T-helper 1 cell (primary cell): ENCODE measurements at regions not wholly inside any gene's neighbourhood (a gene's known extent, or its start where the extent isn't known, plus 50 kb on each side); places are given as distances from the start of the nearest gene placed in this dataset.

Experiments
- DNase-seq, 5 donors: peaks; one replicate each; pipeline ENCODE4 v3.0.0-alpha.2; 2012 to 2020

DNA sequence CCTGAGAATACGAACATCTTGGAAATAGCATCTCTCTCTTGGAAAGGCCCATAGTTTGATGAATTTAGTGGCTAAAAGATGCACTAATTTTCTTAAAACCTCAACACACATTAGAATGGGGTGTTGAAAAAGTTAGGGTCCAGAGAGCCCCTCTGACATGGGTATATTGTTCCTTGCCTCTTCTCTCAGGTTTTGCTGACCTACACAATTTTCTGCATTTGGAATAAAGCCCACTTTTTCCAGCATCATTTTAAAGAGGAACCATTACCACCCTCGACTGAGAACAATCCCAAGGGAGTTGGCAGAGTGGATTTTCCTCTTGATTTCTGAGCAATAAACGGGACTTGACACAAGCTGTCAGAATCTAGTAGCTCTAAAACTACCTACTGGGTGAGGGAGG is 156.1 kb downstream of the PMP22 start:
- no peak for DNase-seq

DNA sequence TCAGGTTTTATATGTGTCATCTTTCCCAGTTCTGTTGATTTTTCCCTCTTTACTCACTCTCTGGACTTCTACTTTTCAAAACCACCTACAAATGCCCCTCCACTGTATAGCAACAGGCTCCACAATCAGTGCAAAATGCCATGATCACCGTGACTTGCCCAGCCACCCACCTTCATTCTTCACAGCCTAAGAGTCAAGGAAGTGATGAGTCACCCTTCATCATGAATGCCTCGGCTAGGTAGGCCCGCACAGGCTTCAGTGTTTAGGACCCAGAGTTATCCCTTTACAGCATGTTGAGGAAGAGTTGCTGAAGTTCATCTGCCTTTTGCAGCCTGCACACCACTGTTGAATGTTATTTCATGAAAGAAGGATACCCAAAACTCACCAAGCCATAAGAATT is 158.6 kb downstream of the PMP22 start:
- DNase-seq = no peak

DNA sequence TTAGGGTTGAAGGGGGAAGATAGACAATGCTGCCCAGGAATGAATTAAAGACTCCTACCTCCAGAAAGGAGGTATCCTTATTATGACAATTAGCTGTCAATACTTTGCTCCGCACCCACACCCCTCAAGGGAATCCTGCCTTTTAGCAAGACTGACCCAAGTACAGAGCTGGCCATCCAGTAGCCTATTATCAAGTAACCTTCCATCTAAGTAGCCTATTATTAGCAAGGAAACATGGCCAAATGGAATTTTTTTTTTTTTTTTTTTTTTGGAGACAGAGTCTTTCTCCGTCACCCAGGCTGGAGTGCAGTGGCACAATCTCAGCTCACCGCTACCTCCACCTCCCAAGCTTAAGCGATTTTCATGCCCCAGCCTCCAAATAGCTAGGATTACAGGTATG is 161.3 kb downstream of the PMP22 start:
- no peak for DNase-seq

DNA sequence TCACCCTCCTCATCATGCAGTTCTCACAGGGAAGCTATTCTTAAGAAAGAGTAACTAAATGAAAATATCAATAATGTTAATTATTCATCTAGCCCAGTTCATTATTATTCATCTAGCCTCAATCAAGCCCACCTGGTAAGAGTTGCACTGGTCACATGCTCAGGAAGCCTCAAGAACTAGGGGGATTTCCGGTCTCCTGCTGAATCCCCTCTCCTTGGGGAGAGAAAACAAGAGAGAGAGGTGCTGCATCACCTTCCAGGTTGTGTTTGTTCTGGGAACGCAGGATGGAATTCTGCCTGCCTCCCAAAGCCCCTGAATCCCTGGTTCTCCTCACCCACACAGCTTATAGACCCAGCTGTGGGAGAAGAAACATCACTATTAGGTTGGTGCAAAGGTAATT is 164.0 kb downstream of the PMP22 start:
- no peak for DNase-seq

DNA sequence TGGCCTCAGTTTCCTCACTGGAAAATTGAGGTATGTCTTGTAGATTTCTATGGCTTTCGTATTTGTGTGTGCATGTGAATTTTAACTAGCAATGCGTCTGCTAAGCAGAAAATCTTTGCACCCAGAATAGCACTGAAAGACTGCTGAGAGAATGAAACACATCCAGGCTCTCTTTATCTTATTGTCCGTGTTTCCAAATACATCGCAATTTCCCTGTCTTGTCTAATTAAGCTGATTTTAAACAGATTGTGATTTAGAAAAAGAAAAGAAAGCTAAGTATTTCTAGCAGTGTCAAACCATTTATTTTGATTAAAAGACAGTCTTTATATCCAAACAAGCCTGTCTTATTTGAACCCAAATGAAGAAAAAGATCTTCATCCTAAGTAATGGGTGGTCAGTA is 168.6 kb downstream of the PMP22 start:
- no peak for DNase-seq

DNA sequence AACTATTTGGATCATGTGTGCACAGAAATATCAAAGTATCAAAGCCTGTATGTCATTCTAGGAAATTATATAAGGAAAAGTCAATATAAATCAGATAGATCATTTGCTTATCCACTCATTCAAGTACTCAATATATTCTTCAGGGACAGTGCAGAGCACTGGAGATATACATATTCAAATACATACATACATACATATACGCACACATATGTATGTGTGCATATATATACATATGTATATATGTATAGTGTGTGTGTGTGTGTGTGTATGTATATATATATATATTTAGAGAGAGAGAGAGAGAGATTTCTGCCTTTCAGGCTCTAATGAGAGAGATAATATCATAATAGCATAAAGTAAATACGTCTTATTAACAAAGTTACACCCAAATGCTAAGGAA is 169.2 kb downstream of the PMP22 start:
- DNase-seq = no peak

DNA sequence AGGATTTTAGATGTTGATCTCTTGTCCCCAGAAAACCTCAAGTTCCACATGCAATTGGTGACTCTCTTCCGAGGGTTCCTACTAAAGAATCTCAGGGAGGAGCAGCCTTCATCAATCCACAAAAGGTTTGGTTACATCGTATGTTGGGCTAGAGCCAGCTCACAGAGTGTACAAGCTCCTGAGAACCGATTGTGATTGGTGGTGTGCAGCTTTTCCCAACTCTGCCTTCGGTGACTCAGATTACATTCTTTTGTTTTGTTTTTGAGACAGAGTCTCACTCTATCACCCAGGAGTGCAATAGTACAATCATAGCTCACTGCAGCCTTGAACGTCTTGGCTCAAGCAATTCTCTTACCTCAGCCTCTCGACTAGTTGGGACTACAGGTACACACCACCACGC is 172.4 kb downstream of the PMP22 start:
- no peak for DNase-seq

DNA sequence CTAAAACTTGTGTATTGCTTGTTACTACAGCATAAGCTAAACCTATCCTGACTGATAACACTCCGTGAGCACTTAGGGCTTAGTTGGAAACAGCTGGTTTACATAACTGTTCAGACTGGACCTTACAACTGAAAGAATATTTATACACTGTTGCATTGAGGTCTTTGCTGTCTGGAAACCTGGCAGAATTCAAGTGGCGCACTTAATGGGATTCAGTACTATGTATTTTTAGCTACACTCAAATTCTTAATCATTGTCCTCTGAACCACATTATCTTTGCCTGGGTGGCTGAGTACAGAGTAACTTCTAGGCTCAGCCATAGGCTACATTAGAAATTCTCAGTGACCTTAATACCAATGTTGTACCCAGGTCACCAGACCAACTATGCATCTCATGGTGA is 172.9 kb downstream of the PMP22 start:
- DNase-seq = no peak

DNA sequence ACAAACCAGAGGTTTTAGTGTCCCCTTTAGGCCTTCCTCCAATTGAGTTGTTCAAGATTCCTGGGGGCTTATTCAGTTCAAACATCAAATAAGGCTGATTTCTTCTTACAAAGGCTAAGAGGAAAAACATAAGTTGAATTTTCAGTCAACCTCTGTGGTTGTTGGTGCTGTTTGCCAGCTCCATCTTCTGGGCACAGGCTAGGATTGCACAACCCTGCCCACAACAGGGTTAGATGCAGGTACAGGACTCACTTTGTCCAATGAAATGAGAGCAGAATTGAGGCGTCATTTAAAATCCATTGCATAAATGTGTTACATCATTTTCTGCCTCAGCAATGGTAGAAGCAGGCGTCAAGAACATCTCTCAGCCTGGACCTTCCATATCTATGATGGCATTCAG is 173.3 kb downstream of the PMP22 start:
- DNase-seq = peak in 1 of 5 donors; percentile 1

DNA sequence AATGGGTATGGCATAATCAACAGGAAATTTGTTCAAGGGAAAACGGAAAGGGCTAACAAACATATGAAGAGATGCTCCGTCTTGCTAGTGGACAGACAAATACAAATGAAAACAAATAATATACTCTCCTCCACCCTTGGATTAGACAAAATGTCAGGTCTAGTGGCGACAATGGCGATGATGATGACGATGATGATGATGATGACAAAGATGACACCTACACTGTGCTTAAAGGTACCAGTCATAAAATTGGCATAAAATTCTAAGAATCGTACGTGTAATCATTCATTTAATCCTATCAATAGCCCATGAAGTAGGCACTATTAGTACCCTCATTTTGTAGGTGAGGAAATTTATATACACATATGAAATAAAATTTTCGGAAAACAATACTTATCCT is 174.6 kb downstream of the PMP22 start:
- no peak for DNase-seq

DNA sequence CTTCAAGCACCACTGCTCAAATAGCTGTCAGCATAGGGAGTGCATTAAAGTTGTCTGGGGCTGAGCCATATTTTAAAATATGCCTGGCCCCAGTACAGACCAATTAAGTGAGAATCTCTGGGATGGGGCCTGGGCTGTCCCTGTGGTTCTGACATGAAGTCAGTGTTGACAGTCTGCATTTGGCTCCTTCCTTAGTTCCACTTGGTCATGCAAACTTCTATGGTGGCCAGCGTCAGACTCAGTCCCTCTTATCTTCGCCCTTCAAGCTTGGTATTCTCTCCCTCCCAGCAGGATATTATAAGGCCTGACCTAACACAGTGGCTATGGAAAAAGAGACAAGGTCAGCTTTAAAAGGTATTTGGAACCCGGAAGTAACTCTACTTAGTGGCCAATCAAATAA is 177.2 kb downstream of the PMP22 start:
- no peak for DNase-seq

DNA sequence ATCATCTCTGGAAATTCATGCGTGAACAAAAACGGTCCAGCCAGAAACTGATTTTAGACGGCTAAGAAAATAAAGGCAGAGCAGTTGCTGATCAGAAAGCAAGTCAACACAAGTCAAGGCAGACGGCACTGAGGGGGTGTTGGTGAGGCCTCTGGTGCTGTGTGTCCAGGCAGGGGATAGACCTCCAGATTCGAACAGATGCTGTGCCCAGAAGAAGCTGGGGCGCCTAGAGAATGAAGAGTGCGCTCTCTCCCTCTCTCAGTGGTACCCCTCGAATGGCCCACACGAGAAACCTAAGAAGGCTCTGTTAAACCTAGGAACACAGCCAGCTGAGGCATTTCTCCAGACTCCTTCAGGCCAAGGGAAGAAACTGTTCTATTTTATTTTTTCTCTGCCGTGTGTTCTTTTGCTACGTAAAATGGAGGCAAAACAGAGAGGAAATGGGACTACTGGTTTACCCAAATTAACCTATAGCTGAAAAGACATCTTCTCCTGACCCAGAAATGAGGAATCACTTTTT is 178.3 kb downstream of the PMP22 start:
- DNase-seq = no peak

DNA sequence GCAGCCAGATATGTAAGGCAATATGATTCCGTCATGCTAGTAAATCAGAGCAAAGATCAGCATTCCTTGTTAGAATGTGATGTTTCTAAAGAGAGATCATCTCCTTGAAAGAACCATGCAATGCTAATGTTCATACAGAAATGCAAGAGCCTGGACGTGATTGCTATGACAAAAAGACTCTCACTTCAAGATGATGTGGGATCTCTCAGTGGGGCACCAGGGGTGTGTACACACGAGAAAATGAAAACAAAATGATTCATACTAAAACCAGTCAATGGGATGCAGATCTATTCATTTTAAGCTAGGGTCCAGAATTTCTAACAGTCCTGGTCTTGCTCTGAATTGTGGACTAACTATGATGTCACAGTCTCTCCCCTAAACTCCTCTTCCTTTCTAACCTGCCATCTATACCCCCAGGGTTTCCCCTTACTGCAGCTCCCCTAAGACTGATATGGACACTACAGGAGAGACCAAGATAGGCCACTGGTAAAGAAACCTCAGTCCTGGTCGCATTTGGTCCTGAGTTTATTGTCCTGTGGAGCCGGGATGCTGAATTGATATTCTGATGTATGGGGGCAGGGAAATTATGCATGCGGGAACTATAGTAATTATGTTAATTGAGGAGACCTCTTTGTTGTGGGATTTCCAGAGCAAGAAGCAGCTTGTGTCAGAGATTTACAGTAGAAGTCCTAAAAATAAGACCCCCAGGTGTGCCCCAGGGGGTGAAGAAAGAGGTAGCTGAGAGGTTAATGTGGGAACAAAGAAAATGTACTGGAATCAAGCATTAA is 179.0 kb downstream of the PMP22 start:
- DNase-seq = no peak

DNA sequence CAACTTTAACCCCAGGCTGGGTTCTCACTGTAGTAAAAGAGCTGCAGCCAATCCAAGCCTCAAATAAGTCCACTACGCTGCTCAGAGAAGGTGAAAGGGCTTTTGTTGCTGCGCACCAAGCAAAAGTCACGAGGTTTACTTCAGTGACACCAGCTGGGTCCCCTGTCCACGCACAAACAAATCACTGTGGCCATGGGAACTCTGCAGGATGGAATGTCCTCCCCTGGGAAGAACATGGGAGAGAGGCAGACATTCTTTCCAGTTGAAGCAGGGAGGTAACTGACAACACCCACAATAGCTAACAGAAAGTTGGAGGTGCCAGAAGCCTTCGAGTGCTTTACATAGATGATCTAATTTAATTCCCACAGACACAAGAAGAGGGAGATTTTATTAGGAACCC is 181.9 kb downstream of the PMP22 start:
- DNase-seq = no peak

DNA sequence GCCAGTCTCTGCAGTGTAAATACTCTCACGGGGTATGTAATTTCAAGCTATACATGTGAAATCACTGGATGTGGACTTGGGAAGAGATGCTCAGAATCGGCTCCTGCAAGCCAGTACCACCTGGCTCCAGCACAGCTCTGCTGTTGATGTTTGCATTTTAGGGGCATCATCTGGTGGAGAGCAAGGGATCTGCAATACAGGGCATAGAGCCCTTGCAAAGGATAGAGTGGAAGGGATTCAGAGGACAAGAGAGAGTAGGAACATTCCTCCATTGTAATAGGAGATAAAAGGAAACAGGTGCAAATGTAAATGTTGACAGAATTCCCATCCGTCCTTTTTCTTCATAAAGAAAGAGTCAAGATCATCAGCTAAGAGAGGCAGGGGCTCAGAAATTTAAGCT is 184.1 kb downstream of the PMP22 start:
- DNase-seq = no peak

DNA sequence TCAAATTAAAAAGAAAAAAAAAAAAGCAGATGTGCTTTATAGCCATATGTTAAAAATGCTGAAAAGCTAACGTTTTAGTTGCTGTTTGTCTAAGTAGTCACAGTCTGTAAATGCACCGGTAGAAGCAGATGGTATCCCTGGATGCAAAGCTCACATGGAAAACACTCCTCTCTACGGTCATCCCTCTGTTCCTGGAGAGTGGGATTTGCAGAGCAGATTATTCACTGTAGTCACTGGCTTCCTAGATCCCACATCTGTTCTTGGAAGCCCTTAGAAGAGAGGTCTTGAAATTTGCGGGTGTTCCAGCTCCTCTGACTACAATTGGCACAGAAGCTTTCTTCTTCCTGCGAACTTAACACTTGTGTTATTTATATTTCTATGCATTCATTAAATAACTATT is 186.6 kb downstream of the PMP22 start:
- DNase-seq = no peak

DNA sequence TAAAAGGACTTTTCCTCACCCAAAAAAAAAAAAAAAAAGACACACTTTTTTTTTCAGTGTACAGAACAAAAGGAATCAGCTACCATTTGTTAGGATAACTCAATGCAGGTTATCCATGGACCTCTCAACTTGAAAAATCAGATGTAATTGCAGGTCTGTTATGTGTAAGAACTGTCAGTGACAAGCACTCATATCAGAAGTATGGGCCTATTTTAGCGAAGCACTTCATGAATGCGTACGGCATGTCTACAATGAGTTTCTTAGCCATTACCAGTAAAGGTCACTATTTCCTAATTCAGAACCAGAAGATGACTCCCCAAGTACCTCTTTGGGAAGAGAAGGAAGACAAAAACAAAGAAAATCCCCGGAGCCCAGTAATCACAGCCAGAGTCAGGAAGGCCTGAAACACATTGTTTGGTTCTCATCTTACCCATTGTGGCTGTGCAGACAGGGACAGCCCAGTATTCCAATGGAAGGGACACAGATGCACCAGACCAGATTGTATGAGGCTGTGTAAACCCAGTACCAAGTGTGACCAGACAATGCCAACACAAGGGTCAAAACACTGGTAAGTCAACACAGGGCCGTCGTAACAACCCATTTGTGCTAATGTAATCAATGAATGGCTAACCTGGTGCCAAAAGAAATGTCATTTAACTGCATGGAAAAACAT is 188.0 kb downstream of the PMP22 start:
- DNase-seq = no peak

DNA sequence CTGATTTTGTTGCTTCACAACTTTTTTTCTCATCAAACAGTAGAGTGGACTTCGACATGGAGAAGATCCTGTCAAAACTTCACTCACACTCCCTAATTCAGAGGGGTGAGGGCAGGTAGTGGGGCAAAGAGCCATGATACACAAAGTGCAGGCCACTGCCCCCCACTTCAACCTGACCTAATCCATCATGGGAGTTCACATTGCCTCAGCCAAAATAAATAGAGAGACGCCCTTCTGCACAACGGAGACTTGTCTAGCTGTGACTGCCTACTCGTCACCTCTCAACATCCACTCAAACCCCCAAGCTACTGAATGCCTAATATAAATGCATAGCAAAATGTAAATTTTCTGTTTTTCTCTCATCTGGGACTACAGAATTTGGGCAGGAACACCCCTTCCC is 213.2 kb downstream of the PMP22 start:
- DNase-seq = no peak

DNA sequence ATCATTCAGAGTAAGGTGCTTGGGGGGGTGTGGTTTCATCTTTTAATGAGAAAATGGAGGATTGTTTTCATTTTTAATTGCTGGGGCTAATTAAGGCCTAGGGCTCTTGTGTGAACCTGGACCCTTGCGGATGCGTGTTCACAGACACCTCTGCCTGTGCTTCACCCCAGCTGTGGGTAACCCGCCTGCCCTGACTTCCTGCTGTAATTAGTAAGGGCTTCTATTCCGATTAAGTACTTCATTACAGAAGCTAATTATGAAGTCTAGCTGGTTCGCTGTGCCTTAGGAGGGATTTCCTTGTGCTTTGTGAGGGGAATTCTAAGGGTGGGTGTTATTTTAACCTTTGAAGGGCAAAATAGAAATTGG is 215.3 kb downstream of the PMP22 start:
- DNase-seq = no peak

DNA sequence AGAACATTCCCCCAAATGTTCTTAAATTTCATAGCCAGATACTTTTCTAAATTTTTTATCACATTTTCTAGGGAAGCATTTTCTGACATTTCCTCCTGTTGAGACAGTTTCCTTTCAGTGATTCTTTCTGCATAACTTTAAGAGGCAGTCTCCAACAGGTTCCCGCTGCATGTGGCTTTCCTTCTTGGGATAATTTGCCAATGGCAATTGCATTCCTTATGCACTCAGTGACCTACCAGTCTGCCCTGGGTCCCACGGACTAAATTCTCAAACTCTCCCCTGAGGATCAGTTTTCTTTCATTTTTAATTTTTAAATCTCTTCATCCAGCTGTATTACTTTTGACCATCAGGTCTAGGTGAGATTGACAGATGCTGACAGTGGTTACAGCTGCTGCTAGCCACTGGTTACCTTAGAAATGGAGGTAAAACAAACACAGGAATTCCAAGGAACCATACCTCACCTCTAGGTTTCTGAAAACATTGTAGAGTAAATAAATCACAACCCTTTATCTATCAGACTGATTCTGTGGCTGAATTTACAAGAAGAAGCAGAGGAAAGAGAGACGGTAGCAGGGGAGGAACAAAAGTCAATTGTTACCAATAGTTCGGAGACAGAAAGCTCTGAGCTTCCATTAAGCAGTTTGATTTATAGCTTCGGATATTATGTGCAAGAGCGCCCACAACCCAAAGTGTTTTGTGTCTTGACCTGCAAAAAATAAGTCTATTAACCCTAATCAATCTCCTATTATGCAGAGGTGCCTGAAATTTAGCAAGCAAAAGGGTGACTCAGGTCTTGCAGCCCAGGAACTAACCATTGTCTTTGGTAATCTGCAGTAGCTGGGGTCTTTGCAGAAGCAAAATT is 216.0 kb downstream of the PMP22 start:
- no peak for DNase-seq

DNA sequence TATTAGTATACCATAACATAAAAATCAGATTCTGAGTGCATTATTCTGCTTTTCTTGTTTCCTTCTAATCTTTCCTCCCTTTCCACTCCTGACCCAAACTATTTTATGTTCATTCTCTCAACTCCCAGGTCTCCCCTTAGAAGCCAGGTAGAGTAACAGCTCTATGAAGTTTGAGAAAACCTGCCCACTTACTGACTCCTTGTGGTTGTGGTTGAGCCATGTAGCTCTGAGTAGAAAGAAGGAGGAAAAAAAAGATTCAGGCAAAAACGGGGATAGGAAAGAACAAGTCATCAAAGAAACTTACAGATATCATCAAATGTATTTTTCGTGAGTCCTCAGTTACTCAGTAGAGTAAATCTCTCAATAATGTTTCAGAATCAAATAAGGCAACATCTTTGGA is 216.7 kb downstream of the PMP22 start:
- no peak for DNase-seq

DNA sequence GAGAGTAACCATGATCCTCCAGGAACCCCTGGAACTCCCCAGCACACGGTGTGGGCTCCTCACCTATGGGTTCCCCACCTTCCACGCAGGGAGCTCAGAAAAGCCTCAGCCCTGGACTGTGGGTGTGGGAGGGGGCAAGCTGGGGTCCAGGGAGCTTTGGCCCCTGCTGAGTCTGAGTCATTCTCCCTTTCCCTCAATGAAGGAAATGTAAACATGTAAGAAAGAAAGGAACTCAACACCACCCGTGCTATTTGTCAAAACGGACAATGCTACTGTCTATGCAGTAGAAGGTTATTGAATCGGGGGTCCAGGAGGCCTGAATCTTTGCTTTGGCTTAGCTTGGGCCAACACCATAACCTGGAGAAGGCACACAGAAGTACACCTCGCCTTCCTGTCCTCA is 222.8 kb downstream of the PMP22 start:
- no peak for DNase-seq

DNA sequence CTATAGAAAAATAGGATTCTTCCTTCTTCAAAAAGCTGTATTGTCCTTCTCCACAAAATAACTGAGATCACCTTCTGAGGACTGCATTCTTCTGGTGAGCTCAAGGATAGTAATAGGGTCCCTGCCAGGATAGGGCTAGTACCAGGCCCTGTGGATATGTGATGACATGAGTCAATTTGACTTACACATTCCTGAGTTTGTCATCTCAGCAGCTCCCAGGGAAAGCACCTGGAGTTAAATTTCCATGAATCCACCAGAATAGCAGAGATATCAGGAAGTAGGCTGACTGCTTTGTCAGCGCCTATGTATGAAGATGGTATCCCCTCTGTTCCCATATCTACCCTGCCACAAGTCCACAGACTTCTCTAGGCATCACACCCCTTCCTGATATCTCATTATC is 225.8 kb downstream of the PMP22 start:
- DNase-seq = no peak

DNA sequence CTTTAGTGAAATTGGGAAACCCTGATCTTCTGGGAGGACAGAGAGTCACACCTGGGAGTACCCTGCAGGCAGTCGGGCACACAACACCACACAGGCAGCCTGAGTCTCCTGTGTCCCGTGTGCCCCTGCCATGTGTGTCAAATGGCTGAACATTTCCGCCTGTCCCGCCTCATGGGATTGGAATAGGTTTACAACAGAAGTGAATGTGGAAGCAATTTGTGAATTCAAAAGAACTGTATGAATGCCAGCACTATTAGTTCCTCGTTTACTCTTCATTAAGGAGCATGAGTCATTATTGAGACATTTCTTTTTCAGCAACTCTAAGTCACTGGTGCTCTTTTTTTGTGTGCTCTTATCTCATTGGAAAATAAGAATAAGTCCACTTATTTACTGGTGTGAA is 226.5 kb downstream of the PMP22 start:
- DNase-seq = no peak
